ENCODE measurements at regions not wholly inside any gene's neighbourhood (a gene's known extent, or its start where the extent isn't known, plus 50 kb on each side); places are given as distances from the start of the nearest gene placed in this dataset.
"Not testable (repeated sequence)": the region's sequence is repeated elsewhere in the genome, so short reads cannot be mapped to it uniquely, and the experiment has no call there.

GRCh38 chr6:105677671-105678475 lies 275.0 kb upstream of the PREP start:
- in situ Hi-C loops (cut with HindIII; ENCODE audit: low pct_ligation_motif_present, low pct_unique_long_range_greater_than_20kb, low sequenced_read_pairs): no loop called here
- DNase-seq: no peak

GRCh38 chr6:105676857-105677256 lies 274.0 kb upstream of the PREP start:
- DNase-seq: no peak
- in situ Hi-C loops (cut with HindIII; ENCODE audit: low pct_ligation_motif_present, low pct_unique_long_range_greater_than_20kb, low sequenced_read_pairs): no loop called here

- peak; percentile 38 for DNase-seq
- in situ Hi-C loops (cut with HindIII; ENCODE audit: low pct_ligation_motif_present, low pct_unique_long_range_greater_than_20kb, low sequenced_read_pairs): no loop called here
Measured at GRCh38 chr6:105675715-105676397, 273.0 kb upstream of the PREP start.

- DNase-seq; in situ Hi-C loops (cut with HindIII; ENCODE audit: low pct_ligation_motif_present, low pct_unique_long_range_greater_than_20kb, low sequenced_read_pairs): not testable (repeated sequence)
Measured at GRCh38 chr6:105672856-105673538, 270.1 kb upstream of the PREP start.

- in situ Hi-C loops (cut with HindIII; ENCODE audit: low pct_ligation_motif_present, low pct_unique_long_range_greater_than_20kb, low sequenced_read_pairs): no loop called here
- no peak for DNase-seq
Measured at GRCh38 chr6:105669232-105669631, 266.4 kb upstream of the PREP start.

GRCh38 chr6:105667056-105667455 lies 264.2 kb upstream of the PREP start:
- no peak for DNase-seq
- in situ Hi-C loops (cut with HindIII; ENCODE audit: low pct_ligation_motif_present, low pct_unique_long_range_greater_than_20kb, low sequenced_read_pairs): no loop called here

- in situ Hi-C loops (cut with HindIII; ENCODE audit: low pct_ligation_motif_present, low pct_unique_long_range_greater_than_20kb, low sequenced_read_pairs): no loop called here
Measured at GRCh38 chr6:105664931-105665330, 262.0 kb upstream of the PREP start.

GRCh38 chr6:105651969-105652368 lies 249.1 kb upstream of the PREP start:
- in situ Hi-C loops (cut with HindIII; ENCODE audit: low pct_ligation_motif_present, low pct_unique_long_range_greater_than_20kb, low sequenced_read_pairs): no loop called here

More at GRCh38 chr6:105664931-105665330, 262.0 kb upstream of the PREP start:
- DNase-seq: no peak

GRCh38 chr6:105650347-105650746 lies 247.5 kb upstream of the PREP start:
- DNase-seq: no peak
- in situ Hi-C loops (cut with HindIII; ENCODE audit: low pct_ligation_motif_present, low pct_unique_long_range_greater_than_20kb, low sequenced_read_pairs): no loop called here

More at GRCh38 chr6:105651969-105652368, 249.1 kb upstream of the PREP start:
- DNase-seq: no peak

- no peak for DNase-seq
- in situ Hi-C loops (cut with HindIII; ENCODE audit: low pct_ligation_motif_present, low pct_unique_long_range_greater_than_20kb, low sequenced_read_pairs): no loop called here
Measured at GRCh38 chr6:105649192-105649591, 246.3 kb upstream of the PREP start.

GRCh38 chr6:105648276-105648675 lies 245.4 kb upstream of the PREP start:
- in situ Hi-C loops (cut with HindIII; ENCODE audit: low pct_ligation_motif_present, low pct_unique_long_range_greater_than_20kb, low sequenced_read_pairs): no loop called here
- DNase-seq: no peak

GRCh38 chr6:105646391-105646867 lies 243.5 kb upstream of the PREP start:
- in situ Hi-C loops (cut with HindIII; ENCODE audit: low pct_ligation_motif_present, low pct_unique_long_range_greater_than_20kb, low sequenced_read_pairs): no loop called here
- DNase-seq: no peak

- no peak for DNase-seq
- in situ Hi-C loops (cut with HindIII; ENCODE audit: low pct_ligation_motif_present, low pct_unique_long_range_greater_than_20kb, low sequenced_read_pairs): no loop called here
Measured at GRCh38 chr6:105645958-105646357, 243.1 kb upstream of the PREP start.

GRCh38 chr6:105645156-105645555 lies 242.3 kb upstream of the PREP start:
- in situ Hi-C loops (cut with HindIII; ENCODE audit: low pct_ligation_motif_present, low pct_unique_long_range_greater_than_20kb, low sequenced_read_pairs): no loop called here
- no peak for DNase-seq

- no peak for DNase-seq
- in situ Hi-C loops (cut with HindIII; ENCODE audit: low pct_ligation_motif_present, low pct_unique_long_range_greater_than_20kb, low sequenced_read_pairs): no loop called here
Measured at GRCh38 chr6:105644691-105645090, 241.8 kb upstream of the PREP start.

- in situ Hi-C loops (cut with HindIII; ENCODE audit: low pct_ligation_motif_present, low pct_unique_long_range_greater_than_20kb, low sequenced_read_pairs): no loop called here
- no peak for DNase-seq
Measured at GRCh38 chr6:105644073-105644489, 241.2 kb upstream of the PREP start.

GRCh38 chr6:105642708-105643107 lies 239.8 kb upstream of the PREP start:
- in situ Hi-C loops (cut with HindIII; ENCODE audit: low pct_ligation_motif_present, low pct_unique_long_range_greater_than_20kb, low sequenced_read_pairs): no loop called here

GRCh38 chr6:105641504-105641903 lies 238.6 kb upstream of the PREP start:
- in situ Hi-C loops (cut with HindIII; ENCODE audit: low pct_ligation_motif_present, low pct_unique_long_range_greater_than_20kb, low sequenced_read_pairs): no loop called here

More at GRCh38 chr6:105642708-105643107, 239.8 kb upstream of the PREP start:
- no peak for DNase-seq

GRCh38 chr6:105639124-105639523 lies 236.2 kb upstream of the PREP start:
- no peak for DNase-seq
- in situ Hi-C loops (cut with HindIII; ENCODE audit: low pct_ligation_motif_present, low pct_unique_long_range_greater_than_20kb, low sequenced_read_pairs): no loop called here

More at GRCh38 chr6:105641504-105641903, 238.6 kb upstream of the PREP start:
- no peak for DNase-seq
